Thyroid gland (tissue), 4 donors: ENCODE measurements at regions not wholly inside any gene's neighbourhood (a gene's known extent, or its start where the extent isn't known, plus 50 kb on each side); places are given as distances from the start of the nearest gene placed in this dataset.

ENCODE experiments used
- POLR2A ChIP-seq, 2 donors: fragments of 450-650 bp; IDR thresholded peaks; one replicate each; pipeline ENCODE4 v1.6.1; 2017; ENCODE audit warnings: antibody characterized with exemption in 2 of 2, mild to moderate bottlenecking in 2 of 2, moderate library complexity in 1 of 2
- TF ChIP-seq, protein P1 (sequence below), 6 experiments: fragments of 200-600 bp in 3 of 6; fragments of 450-650 bp in 3 of 6; sonication (generic) in 3 of 6; IDR thresholded peaks; one replicate each; pipeline ENCODE4 v1.5.1; 2016 to 2019; ENCODE audit warnings: antibody characterized with exemption in 6 of 6, mild to moderate bottlenecking in 2 of 6, inconsistent platforms in 1 of 6, moderate library complexity in 1 of 6

DNA sequence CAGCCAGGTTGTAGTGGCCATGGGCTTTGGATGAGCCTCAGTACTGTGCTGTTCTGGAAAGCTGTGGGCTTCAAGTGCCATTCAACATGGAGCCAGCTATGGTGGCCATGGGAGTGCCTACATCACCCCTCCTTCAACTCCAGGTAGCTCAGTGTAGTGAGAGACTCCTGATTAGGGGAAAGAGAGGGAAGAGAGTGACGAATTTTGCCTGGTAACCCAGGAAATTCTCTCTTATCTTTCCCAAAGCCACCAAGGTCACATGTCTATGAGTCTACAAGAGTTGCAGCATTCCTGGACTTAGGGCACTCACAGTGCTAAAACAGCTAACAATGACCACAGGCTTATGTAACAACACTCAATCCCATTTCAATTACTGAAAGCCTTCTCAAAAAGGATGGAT, 81.7 kb upstream of the SPTLC1 start:
- no peak for TF ChIP-seq POLR2A (IDR thresholded peaks at IDR 0.05)
- TF ChIP-seq, protein P1, sequence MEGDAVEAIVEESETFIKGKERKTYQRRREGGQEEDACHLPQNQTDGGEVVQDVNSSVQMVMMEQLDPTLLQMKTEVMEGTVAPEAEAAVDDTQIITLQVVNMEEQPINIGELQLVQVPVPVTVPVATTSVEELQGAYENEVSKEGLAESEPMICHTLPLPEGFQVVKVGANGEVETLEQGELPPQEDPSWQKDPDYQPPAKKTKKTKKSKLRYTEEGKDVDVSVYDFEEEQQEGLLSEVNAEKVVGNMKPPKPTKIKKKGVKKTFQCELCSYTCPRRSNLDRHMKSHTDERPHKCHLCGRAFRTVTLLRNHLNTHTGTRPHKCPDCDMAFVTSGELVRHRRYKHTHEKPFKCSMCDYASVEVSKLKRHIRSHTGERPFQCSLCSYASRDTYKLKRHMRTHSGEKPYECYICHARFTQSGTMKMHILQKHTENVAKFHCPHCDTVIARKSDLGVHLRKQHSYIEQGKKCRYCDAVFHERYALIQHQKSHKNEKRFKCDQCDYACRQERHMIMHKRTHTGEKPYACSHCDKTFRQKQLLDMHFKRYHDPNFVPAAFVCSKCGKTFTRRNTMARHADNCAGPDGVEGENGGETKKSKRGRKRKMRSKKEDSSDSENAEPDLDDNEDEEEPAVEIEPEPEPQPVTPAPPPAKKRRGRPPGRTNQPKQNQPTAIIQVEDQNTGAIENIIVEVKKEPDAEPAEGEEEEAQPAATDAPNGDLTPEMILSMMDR (IDR thresholded peaks at IDR 0.05), result no peak
